Liver (tissue), 8 donors: ENCODE measurements at regions not wholly inside any gene's neighbourhood (a gene's known extent, or its start where the extent isn't known, plus 50 kb on each side); places are given as distances from the start of the nearest gene placed in this dataset.
"Not testable (repeated sequence)": the region's sequence is repeated elsewhere in the genome, so short reads cannot be mapped to it uniquely, and the experiment has no call there.

Experiments
- DNase-seq: peaks from one replicate; pipeline ENCODE4 v3.0.0-alpha.2; 2017; ENCODE audit warnings: low spot score
- H3K27ac ChIP-seq, 2 donors: one replicate each; pipeline ENCODE4 v1.7.0; 2013; ENCODE audit warnings: inconsistent platforms in 2 of 2, low read length in 2 of 2, control low read depth in 1 of 2, low read depth in 1 of 2, mild to moderate bottlenecking in 1 of 2
- H3K27me3 ChIP-seq, 4 donors: one replicate each; pipeline versions ENCODE4 v1.6.1 to v1.7.0; 2013; ENCODE audit warnings: low read length in 3 of 4, inconsistent platforms in 1 of 4, mild to moderate bottlenecking in 1 of 4, moderate library complexity in 1 of 4; ENCODE audit not compliant: control insufficient read depth in 4 of 4, insufficient read depth in 4 of 4
- H3K36me3 ChIP-seq, 4 donors: one replicate each; pipeline versions ENCODE4 v1.6.1 to v1.7.0; 2013; ENCODE audit warnings: low read length in 3 of 4, mild to moderate bottlenecking in 3 of 4, low read depth in 1 of 4, moderate library complexity in 1 of 4; ENCODE audit not compliant: control insufficient read depth in 4 of 4, insufficient read depth in 3 of 4
- H3K4me1 ChIP-seq, 4 donors: one replicate each; pipeline versions ENCODE4 v1.6.1 to v1.7.0; 2013; ENCODE audit warnings: low read length in 3 of 4, mild to moderate bottlenecking in 3 of 4, moderate library complexity in 1 of 4; ENCODE audit not compliant: control insufficient read depth in 4 of 4, insufficient read depth in 4 of 4
- H3K4me3 ChIP-seq, 3 donors: one replicate each; pipeline versions ENCODE4 v1.6.1 to v1.7.0; 2013; ENCODE audit warnings: low read length in 3 of 3, control low read depth in 1 of 3, low read depth in 1 of 3, mild to moderate bottlenecking in 1 of 3
- H3K9ac ChIP-seq, 2 donors: one replicate each; pipeline ENCODE4 v1.7.0; 2013; ENCODE audit warnings: low read length in 2 of 2, mild to moderate bottlenecking in 2 of 2, moderate library complexity in 2 of 2, control low read depth in 1 of 2, low read depth in 1 of 2
- H3K9me3 ChIP-seq, 4 donors: one replicate each; pipeline versions ENCODE4 v1.6.1 to v1.7.0; 2013; ENCODE audit warnings: low read length in 3 of 4; ENCODE audit not compliant: control insufficient read depth in 4 of 4
- EGR1 ChIP-seq, 2 donors: IDR thresholded peaks; 2 replicates each; pipeline ENCODE4 v1.6.1; 2016 to 2018; ENCODE audit warnings: antibody characterized with exemption in 2 of 2, low read depth in 2 of 2
- FOXA1 ChIP-seq: IDR thresholded peaks from 2 replicates; pipeline ENCODE4 v1.6.1; 2016; ENCODE audit warnings: antibody characterized with exemption
- FOXA2 ChIP-seq: IDR thresholded peaks from 2 replicates; pipeline ENCODE4 v1.6.1; 2016; ENCODE audit warnings: antibody characterized with exemption
- GABPA ChIP-seq, 2 donors: IDR thresholded peaks in 1 of 2; conservative IDR thresholded peaks in 1 of 2; 2 replicates each; pipeline ENCODE4 v1.6.1; 2016; ENCODE audit warnings: antibody characterized with exemption in 2 of 2, mild to moderate bottlenecking in 1 of 2, moderate library complexity in 1 of 2
- HNF4A ChIP-seq, 2 donors: conservative IDR thresholded peaks; 2 replicates each; pipeline ENCODE4 v1.6.1; 2016; ENCODE audit warnings: antibody characterized with exemption in 2 of 2, mild to moderate bottlenecking in 2 of 2
- HNF4G ChIP-seq: IDR thresholded peaks from 2 replicates; pipeline ENCODE4 v1.6.1; 2016; ENCODE audit warnings: antibody characterized with exemption
- JUND ChIP-seq, 2 donors: IDR thresholded peaks; 2 replicates each; pipeline ENCODE4 v1.6.1; 2016; ENCODE audit warnings: antibody characterized with exemption in 2 of 2
- NR2F2 ChIP-seq: IDR thresholded peaks from 2 replicates; pipeline ENCODE4 v1.6.1; 2016; ENCODE audit warnings: antibody characterized with exemption
- RAD21 ChIP-seq, 2 donors: IDR thresholded peaks; 2 replicates each; pipeline ENCODE4 v1.6.1; 2016; ENCODE audit warnings: antibody characterized with exemption in 2 of 2, mild to moderate bottlenecking in 2 of 2
- RXRA ChIP-seq, 2 donors: IDR thresholded peaks; 2 replicates each; pipeline ENCODE4 v1.6.1; 2017 to 2018; ENCODE audit warnings: antibody characterized with exemption in 2 of 2, mild to moderate bottlenecking in 1 of 2
- SP1 ChIP-seq: IDR thresholded peaks from 2 replicates; pipeline ENCODE4 v1.6.1; 2018; ENCODE audit warnings: antibody characterized with exemption, mild to moderate bottlenecking
- YY1 ChIP-seq: IDR thresholded peaks from 2 replicates; pipeline ENCODE4 v1.6.1; 2016; ENCODE audit warnings: antibody characterized with exemption, mild to moderate bottlenecking
- WGBS: extraction: QIAGEN DNeasy Blood & Tissue Kit; methylation state at CpG from one replicate; pipeline ENCODE4 v1.1.7; 2013; 5-methylcytosine and 5-hydroxymethylcytosine counted together
- TF ChIP-seq, protein P1 (sequence below): IDR thresholded peaks from 2 replicates; pipeline ENCODE4 v1.6.1; 2016; ENCODE audit warnings: antibody characterized with exemption
- TF ChIP-seq, protein P2 (sequence below): IDR thresholded peaks from 2 replicates; pipeline ENCODE4 v1.6.1; 2016; ENCODE audit warnings: antibody characterized with exemption, mild to moderate bottlenecking
- TF ChIP-seq, protein P3 (sequence below): IDR thresholded peaks from 2 replicates; pipeline ENCODE4 v1.6.1; 2016; ENCODE audit warnings: antibody characterized with exemption
- TF ChIP-seq, protein P4 (sequence below): IDR thresholded peaks from 2 replicates; pipeline ENCODE4 v1.6.1; 2016; ENCODE audit warnings: antibody characterized with exemption
- TF ChIP-seq, protein P5 (sequence below): fragments of 150-350 bp; IDR thresholded peaks from 2 replicates; pipeline ENCODE4 v1.5.1; 2017; ENCODE audit warnings: improper control_type of control experiment, low read depth, low read length; ENCODE audit not compliant: missing input control
- donor health status: healthy.
- donor health status: healthy.
- donor health status: healthy.
- donor health status: healthy.
- donor health status: healthy.

DNA sequence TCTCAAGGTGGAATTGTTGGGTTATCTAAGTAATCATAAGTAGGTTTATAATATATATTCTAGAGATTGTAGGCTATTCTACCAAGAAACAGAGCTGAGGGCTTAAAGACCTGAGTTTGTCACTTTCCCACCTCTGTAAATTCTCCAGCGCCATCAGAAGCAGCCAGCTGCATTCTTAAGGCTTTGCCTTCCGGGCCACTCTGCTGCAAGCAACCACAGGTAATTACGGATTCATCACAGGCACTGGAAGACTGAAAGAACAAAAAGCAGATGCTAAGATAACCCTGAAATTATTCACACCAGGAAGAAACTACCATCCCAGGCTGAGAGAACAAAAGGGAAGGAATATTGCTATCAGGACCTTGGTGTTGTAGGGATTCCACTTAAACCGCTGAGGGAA is 137.8 kb upstream of the JCAD start:
- WGBS: 83% methylated on average over 4 of the region's 4 CpGs
- Histone ChIP-seq H3K36me3 (no peaks in the 10 kb centered on the region), H3K4me3 (no peak overlapping the region), H3K4me1 (no peaks in the 10 kb centered on the region), H3K27ac (no peak overlapping the region), H3K9ac (no peak overlapping the region), H3K27me3 (no peaks in the 10 kb centered on the region), H3K9me3 (no peaks in the 10 kb centered on the region)
- TF ChIP-seq SP1 (no peak), RAD21 (IDR thresholded peaks at IDR 0.05) (no peak)
- no peak for DNase-seq

DNA sequence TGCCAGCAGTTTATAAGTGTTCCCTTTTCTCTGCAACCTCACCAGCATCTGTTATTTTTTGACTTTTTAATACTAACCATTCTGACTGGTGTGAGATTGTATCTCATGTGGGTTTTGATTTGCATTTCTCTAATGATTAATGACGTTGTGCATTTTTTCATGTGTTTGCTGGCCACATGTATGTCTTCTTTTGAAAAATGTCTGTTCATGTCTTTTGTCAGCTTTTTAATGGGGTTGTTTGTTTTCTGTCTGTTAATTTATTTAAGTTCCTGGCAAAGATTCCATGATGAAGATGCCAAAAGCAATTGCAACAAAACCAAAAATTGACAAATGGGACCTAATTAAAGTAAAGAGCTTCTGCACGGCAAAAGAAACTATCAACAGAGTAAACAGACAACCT is 137.2 kb upstream of the JCAD start:
- H3K9me3 ChIP-seq, H3K27me3 ChIP-seq, H3K36me3 ChIP-seq, DNase-seq, H3K9ac ChIP-seq, H3K27ac ChIP-seq, H3K4me1 ChIP-seq, H3K4me3 ChIP-seq: not testable (repeated sequence)
- WGBS: 75% methylated on average over 2 of the region's 2 CpGs

DNA sequence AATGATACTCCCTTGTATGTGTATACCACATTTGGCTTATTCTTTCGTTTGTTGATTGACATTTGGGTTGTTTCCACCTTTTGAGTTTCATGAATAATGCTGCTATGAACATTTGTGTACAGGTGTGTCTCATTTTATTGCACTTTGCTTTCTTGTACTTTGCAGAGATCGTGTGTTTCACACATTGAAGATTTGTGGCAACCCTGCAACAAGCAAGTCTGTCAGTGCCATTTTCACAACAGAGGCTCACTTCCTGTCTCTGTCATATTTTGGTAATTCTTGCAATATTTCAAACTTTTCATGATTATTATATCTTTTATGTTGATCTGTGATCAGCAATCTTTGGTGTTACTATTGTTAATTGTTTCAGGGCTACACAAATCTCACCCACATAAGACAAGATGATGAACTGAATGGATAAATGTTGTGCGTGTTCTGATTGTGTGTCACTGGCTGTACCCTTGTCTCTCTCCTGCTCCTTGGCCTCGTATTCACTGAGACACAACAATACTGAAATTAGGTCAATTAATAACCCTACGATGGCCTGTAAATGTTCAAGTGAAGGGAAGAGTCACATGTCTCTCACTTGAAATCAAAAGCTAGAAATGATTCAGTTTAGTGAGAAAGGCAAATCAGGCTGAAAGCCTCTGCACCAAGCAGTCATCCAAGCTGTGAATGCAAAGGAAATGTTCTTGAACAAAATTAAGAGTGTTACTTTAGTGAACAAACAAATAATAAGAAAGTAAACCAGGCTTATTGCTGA is 133.6 kb upstream of the JCAD start:
- Histone ChIP-seq H3K27ac (no peak overlapping the region), H3K9me3 (no peaks in the 10 kb centered on the region), H3K4me3 (no peak overlapping the region), H3K27me3 (no peaks in the 10 kb centered on the region), H3K36me3 (no peaks in the 10 kb centered on the region), H3K9ac (no peak overlapping the region), H3K4me1 (peaks cover 3 to 12% (median 10%) of the 10 kb centered on the region in 4 donors)
- DNase-seq: no peak
- TF ChIP-seq, protein P1, sequence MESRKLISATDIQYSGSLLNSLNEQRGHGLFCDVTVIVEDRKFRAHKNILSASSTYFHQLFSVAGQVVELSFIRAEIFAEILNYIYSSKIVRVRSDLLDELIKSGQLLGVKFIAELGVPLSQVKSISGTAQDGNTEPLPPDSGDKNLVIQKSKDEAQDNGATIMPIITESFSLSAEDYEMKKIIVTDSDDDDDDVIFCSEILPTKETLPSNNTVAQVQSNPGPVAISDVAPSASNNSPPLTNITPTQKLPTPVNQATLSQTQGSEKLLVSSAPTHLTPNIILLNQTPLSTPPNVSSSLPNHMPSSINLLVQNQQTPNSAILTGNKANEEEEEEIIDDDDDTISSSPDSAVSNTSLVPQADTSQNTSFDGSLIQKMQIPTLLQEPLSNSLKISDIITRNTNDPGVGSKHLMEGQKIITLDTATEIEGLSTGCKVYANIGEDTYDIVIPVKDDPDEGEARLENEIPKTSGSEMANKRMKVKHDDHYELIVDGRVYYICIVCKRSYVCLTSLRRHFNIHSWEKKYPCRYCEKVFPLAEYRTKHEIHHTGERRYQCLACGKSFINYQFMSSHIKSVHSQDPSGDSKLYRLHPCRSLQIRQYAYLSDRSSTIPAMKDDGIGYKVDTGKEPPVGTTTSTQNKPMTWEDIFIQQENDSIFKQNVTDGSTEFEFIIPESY: no peak
- TF ChIP-seq NR2F2 (no peak), SP1 (no peak), HNF4A (conservative IDR thresholded peaks at IDR 0.05) (no peak), FOXA1 (no peak), EGR1 (IDR thresholded peaks at IDR 0.05; ENCODE audit: low read depth in 2 of 2) (no peak), YY1 (no peak), RXRA (IDR thresholded peaks at IDR 0.05) (no peak), GABPA (IDR thresholded peaks at IDR 0.05 in 1 of 2, conservative IDR thresholded peaks at IDR 0.05 in 1 of 2) (no peak), HNF4G (no peak), JUND (IDR thresholded peaks at IDR 0.05) (no peak), FOXA2 (no peak), RAD21 (IDR thresholded peaks at IDR 0.05) (no peak)
- TF ChIP-seq, protein P2, sequence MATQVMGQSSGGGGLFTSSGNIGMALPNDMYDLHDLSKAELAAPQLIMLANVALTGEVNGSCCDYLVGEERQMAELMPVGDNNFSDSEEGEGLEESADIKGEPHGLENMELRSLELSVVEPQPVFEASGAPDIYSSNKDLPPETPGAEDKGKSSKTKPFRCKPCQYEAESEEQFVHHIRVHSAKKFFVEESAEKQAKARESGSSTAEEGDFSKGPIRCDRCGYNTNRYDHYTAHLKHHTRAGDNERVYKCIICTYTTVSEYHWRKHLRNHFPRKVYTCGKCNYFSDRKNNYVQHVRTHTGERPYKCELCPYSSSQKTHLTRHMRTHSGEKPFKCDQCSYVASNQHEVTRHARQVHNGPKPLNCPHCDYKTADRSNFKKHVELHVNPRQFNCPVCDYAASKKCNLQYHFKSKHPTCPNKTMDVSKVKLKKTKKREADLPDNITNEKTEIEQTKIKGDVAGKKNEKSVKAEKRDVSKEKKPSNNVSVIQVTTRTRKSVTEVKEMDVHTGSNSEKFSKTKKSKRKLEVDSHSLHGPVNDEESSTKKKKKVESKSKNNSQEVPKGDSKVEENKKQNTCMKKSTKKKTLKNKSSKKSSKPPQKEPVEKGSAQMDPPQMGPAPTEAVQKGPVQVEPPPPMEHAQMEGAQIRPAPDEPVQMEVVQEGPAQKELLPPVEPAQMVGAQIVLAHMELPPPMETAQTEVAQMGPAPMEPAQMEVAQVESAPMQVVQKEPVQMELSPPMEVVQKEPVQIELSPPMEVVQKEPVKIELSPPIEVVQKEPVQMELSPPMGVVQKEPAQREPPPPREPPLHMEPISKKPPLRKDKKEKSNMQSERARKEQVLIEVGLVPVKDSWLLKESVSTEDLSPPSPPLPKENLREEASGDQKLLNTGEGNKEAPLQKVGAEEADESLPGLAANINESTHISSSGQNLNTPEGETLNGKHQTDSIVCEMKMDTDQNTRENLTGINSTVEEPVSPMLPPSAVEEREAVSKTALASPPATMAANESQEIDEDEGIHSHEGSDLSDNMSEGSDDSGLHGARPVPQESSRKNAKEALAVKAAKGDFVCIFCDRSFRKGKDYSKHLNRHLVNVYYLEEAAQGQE: no peak
- TF ChIP-seq, protein P3, sequence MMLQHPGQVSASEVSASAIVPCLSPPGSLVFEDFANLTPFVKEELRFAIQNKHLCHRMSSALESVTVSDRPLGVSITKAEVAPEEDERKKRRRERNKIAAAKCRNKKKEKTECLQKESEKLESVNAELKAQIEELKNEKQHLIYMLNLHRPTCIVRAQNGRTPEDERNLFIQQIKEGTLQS: no peak
- TF ChIP-seq, protein P4, sequence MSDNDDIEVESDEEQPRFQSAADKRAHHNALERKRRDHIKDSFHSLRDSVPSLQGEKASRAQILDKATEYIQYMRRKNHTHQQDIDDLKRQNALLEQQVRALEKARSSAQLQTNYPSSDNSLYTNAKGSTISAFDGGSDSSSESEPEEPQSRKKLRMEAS: no peak
- TF ChIP-seq, protein P5, sequence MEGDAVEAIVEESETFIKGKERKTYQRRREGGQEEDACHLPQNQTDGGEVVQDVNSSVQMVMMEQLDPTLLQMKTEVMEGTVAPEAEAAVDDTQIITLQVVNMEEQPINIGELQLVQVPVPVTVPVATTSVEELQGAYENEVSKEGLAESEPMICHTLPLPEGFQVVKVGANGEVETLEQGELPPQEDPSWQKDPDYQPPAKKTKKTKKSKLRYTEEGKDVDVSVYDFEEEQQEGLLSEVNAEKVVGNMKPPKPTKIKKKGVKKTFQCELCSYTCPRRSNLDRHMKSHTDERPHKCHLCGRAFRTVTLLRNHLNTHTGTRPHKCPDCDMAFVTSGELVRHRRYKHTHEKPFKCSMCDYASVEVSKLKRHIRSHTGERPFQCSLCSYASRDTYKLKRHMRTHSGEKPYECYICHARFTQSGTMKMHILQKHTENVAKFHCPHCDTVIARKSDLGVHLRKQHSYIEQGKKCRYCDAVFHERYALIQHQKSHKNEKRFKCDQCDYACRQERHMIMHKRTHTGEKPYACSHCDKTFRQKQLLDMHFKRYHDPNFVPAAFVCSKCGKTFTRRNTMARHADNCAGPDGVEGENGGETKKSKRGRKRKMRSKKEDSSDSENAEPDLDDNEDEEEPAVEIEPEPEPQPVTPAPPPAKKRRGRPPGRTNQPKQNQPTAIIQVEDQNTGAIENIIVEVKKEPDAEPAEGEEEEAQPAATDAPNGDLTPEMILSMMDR: no peak
- WGBS: 78% methylated on average over 5 of the region's 5 CpGs
